GM21360 (cell line): ENCODE measurements at regions not wholly inside any gene's neighbourhood (a gene's known extent, or its start where the extent isn't known, plus 50 kb on each side); places are given as distances from the start of the nearest gene placed in this dataset.
"Not testable (repeated sequence)": the region's sequence is repeated elsewhere in the genome, so short reads cannot be mapped to it uniquely, and the experiment has no call there.

Experiments
- ATAC-seq: cut with Tn5 transposase; IDR thresholded peaks from one replicate; pipeline ENCODE4 v1.9.1; 2021; ENCODE audit warnings: mild to moderate bottlenecking, moderate library complexity; ENCODE audit not compliant: unreplicated experiment

DNA sequence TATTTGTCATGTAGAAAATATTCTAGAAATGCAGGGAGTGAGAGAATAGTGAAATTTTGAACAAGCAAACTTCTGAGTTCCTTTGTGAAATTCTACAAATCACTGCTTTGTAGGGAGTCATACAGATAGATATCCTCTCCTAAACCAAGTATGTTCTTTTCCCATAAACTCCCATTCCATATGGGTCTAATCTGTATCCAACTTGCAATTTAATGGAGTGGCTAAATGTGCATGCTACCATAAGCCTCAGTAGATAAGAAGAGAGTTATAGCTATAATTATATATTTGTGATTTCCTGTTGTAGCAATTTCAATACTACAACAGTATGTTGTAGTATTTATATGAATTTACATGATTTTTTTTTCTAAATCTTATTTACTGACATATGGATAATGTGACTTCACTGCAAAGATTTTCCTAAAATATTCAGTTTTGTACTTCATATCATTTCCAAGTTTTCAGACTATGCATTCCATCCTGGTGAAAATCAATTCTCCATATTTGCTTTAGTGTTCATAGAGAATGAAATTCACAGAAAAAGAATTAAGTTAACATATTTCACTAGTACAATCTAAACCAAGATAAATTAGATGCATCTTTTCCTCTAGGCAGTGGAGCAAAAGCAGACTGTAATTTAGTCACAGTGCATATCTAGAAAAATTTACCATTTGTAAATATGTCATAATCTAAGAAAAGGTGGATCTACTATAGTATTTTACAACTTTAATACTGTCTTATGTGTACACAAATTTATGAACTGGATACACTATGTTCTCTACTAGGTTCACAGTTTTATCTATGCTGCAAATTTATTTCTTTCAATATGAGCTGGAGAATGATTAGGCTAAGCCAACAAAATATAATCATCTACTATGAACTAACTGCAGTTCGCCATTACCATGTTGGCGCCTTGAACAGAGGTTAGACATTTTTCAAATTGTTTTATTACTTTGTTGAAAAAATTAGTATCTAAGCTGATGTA is 372.9 kb upstream of the NDST3 start:
- no peak for ATAC-seq

DNA sequence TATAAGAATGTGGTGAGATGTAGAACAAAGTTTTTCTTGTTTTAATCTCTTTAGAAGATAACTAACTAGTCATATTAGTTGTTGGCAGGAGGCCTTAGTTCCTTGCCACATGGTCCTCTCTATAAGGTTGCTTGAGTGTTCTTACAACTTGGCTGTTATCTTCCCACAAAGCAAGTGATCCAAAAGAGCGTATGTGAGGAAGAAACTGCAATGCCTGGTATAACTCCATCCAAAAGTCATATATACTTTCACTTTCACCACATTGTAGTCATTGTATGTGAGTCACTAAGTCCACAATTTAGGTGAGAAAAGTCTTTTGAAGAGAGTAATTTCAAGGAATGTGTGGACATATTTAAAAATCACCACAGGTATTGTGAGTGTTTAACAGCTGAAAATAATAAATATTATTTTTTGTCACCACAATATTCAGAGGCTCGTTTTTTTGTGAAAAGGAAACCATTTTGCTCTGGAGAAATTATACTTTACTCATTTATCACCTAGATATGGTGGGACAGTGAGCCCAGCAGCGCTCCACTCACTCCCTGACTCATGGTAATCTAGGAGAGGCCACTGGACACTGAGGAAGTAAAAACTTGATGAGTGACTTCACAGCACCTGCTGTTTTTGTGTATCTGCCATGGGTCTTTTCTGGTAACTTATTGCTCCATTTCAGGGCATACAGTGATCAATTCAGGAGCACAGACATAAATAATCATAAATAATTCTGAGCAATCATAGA is 369.4 kb upstream of the NDST3 start:
- ATAC-seq: no peak

DNA sequence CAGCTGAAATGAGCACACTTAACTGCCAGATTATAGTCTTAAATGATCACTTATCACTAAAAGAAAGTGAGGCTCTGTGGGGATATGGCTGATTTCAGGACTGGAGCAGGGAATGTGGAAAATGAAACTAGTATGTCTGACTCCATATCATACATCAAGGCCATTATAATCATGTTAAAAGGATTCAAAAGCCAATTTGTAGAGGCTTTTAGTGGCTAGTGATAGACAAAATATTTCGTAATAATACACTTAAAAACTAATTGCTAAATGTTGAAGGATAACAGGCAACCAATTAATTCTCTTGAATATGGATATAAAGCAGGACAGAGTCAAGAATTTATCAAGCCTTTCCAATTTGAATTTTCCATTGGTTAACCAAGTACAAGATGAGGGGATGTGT is 358.1 kb upstream of the NDST3 start:
- ATAC-seq: no peak

DNA sequence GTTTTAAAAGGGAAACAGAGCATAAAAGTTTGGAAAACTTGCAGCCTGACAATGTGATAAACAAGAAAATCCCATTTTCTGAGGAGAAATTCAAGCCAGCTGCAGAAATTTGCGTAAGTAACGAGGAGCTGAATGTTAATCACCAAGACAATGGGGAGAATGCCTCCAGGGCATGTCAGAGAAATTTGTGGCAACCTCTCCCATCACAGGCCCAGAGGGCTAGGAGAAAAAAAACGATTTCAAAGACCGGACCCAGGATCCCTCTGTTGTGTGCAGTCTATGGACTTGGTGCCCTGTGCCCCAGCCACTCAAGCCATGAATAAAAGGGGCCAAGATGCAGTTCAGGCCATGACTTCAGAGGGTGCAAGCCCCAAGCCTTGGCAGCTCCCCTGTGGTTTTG is 355.4 kb upstream of the NDST3 start:
- no peak for ATAC-seq

DNA sequence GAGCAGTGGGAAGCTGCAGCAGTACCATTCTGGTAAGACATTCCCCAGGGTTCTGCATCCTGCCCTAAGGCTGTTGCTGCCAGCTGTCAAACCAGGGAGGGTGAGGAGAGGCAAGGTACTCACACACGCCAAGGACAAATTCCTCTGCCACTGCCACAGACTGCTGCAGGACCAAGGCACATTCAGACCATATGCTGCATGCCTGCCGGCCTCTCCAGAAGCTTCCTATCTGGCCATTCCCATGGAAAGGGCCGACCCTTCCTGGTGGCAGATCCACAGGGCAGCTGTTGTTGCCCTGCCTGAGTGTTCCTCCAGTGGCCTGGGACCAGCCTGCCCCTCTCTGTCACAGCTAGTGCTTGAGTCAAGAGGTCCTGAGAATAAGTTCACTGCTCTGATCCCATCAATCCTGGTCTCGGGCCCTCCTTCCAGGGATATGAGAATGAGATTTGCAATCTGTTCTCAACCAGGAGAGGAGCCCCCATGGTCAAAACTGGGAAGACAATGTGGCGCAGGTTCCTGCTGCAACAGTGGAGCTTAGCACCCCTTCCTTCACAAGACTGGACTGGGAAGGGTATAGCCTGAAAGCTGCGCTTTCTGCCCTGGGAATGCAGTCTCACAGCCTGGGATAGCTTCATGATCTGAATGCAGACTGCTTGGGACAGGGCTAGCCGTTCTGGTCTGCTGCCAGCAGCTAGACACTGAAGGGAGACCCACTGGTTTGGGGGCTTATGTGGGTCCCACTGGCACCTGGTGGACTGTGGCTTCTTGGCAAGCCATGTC is 342.5 kb upstream of the NDST3 start:
- no peak for ATAC-seq

DNA sequence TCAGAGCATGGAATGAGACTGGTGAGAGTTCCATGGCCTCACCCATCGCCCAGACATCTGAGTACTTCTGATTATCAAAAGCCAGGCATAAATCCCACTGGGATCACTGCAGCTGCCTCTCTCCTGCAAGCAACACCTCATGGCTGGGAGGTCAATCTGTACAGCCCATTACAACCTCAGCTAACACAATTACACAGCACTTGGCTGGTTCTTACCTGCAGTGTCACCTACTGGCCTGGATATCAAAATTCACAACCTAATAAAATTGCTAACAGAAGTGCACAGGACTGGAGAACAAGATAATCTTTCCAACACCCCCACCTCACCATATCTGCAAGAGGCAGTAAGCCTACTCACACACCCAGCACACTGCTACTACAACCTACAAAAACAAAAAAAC is 341.7 kb upstream of the NDST3 start:
- no peak for ATAC-seq

DNA sequence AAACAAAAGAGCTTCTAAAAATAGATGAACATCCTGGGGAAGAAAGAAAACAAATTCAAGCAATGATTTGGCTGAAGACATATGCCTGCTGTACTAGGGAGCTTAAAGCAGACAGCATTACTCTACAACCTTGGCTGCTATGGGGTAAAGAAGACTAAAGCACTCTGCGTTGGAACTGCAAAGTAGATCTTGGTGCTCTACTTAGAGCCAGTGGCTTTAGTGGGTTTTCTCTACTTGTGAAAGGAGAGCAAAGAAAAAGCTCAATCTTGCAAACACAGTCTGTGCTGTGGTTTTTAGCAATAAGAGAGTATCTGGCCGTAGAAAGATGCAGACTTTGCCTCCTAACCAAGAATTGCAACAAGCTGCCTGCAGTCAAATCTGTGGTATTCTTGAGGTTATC is 334.7 kb upstream of the NDST3 start:
- no peak for ATAC-seq

DNA sequence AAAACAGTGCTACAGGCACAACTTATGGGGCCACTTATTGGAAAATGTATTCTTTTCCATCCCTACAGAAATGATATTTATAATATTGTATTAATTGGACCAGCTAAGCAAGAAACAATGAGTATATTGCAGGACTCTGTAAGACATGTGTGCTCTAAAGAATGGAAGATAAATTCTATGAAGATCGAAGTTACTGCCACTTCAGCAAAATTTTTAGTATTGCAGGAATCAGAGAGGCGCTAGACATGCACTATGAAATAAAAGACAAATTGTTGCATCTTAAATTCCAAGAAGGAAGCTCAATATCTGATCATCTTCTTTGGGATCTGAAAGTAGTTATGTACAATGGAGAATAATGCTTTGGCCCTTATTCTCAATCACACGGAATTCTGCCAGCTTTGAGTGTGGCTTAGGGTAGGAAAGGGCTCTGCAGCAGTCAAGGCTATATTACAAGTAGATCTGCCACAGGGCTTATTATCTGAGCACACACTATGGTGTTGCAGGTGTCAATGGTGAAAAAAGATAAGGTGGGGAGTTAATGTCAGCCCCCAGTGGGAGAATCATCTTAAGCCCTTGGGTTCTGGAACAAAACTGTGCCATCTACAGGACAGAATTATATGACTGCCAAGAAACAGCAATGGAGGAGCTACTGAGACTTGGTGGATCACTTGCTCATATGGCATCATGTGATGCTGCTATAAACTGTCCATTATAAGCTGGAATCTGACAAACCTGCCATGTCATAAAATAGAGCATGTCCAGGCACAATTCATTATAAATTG is 334.0 kb upstream of the NDST3 start:
- no peak for ATAC-seq

DNA sequence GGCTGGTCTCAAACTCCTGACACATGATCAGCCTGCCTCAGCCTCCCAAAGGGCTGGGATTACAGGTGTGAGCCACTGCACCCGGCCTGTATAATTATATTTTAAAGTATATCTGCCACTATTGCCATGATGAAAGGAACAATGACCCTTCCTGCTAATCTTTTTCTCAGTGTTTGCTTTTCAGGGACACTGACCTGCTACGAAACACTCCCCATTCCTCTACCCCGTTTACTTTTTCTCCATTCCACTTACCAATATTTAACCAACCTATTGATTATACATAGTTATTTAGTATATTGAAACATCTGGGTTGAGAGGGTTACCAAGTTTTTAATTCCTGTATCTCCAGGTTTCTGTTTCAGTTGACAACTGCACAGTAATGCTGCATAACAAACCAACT is 331.9 kb upstream of the NDST3 start:
- no peak for ATAC-seq

DNA sequence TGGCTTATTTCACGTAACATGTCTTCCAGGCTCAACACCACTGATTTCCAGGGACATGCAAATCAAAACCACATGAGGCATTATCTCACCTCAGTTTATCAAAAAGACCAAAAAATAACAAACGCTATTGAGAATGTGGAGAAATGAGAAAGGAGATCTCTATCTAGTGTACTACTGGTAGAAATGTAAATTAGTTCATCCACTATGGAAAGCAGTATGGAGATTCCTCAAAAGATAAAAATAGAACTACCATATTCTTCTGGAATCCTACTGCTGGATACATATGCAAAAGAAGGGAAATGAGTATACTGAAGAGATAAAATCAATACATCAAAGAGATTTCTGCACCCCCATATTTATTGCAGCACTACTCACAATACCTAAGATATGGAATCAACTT is 329.6 kb upstream of the NDST3 start:
- ATAC-seq: no peak

DNA sequence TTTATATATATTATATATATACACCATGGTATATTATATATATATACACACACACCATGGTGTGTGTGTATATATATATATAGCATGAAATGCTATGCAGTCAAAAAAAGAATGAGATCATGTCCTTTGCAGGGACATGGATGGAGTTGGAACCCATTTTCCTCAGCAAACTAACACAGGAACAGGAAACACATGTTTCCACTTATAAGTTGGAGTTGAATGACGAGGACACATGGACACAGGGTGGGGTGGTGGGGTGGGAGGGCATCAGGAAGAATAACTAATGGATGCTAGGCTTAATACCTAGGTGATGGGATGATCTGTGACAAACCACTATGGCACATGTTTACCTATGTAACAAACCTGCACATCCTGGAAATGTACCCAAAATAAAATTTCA is 293.6 kb upstream of the NDST3 start:
- ATAC-seq: no peak

DNA sequence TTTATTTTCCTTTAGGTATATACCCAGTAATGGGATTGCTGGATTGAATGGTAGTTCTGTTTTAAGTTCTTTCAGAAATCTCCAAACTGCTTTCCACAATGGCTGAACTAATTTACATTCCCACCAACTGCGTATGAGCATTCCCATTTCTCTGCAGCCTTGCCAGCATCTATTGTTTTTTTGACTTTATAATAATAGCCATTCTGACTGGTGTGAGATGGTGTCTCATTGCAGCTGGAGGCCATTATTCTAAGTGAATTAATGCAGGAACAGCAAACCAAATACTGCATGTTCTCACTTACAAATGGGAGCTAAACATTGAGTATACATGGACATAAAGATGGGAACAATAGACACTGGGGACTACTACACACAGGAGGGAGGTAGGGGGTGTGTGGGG is 288.9 kb upstream of the NDST3 start:
- ATAC-seq: not testable (repeated sequence)

DNA sequence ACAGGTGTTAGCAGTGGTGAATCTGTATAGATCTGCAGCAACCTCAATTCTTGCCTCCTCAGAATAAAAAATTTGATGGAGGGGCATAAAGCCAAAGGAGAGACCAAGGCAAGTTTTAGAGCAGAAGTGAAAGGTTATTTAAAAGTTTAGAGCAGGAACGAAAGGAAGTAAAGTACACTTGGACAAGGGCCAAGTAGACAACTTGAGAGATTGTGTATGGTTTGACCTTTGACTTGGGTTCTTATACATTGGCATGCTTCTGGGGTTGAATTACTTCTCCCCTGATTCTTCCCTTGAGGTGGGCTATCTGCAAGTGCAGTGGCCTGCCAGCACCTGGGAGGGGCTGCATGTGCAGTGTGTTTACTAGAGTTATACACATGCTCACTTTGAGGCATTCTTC is 278.8 kb upstream of the NDST3 start:
- ATAC-seq: no peak

DNA sequence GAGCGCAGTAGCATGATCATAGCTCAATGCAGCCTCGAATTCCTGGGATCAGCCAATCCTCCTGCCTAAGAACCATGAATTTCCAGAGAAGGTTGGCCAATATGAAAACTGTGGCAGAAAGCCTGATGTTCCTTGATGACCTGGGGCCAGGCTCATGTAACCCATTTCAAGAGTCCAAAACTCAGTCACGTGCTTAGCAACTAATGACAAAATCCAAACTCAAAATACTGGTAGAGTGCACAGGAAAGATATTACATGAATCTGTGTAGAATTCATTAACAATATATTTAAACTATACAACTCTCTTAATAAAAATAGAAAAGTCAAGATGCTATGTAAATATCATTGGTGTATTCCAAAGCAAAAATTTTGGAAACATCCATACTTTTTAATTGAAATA is 265.7 kb upstream of the NDST3 start:
- ATAC-seq: no peak

DNA sequence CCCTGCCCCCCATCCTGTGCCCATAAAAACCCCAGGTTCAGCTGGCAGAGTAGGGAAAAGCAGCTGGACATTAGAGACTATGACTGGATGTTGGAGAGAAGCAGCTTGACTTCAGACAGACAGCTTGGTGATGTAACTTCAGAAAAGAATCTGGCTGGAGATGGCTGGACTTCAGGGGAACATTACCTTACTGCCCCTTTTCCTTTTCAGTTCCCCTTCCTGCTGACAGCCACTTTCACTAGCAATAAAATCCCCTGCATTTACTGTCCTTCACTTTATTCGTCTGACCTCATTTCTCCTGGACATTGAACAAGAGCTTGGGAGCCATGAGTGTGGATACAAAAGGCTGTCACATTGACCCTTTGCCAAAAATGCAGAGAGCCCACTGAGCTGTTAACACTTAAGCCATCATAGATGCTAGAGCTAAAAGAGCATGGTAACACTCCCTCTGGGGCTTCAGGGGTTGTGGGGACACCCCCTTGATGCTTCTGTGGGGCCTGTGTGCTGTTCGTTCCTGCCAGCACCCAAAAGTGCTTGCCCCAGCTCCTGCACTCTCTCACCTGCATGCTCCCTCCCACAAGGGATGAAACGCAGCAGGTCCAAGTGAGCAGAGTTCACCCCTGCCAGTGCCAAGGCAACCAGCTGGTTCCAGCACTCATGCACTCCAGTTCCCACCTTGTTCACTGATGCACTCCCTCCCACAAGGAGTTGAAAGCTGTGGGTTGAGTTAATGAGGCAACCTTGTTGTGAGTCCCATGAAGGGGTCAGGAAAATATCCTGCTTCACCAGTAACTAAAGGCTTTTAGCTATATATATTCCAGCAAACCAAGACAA is 263.8 kb upstream of the NDST3 start:
- no peak for ATAC-seq

DNA sequence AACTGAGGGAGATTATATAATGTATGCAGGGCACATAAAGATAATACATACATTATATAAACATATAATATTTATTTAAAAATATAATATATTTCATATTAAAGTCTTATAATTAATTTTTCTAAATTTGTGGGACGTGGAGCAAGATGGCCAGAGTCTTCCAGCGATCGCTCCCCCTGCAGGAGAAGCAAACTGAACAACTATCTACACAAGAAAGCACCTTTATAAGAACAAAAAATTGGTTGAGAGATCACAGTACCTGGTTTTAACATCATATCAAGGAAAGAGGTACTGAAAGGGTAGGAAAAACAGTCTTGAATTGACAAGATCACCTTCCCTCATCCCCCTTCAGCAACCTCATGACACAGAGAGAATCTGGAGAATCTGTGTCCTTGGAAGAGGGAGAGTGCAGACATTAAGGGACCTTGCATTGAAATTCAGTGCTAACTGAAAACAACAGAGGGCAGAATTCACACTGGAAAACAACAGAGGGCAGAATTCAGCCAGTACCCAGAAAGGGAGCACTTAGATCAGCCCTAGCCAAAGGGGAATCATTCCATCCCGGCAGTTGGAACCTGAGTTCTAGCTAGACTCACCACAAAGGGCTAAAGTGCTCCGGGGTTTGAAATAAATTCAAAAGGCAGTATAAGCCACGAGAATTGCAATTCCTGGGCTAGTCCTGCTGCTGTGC is 262.5 kb upstream of the NDST3 start:
- no peak for ATAC-seq

DNA sequence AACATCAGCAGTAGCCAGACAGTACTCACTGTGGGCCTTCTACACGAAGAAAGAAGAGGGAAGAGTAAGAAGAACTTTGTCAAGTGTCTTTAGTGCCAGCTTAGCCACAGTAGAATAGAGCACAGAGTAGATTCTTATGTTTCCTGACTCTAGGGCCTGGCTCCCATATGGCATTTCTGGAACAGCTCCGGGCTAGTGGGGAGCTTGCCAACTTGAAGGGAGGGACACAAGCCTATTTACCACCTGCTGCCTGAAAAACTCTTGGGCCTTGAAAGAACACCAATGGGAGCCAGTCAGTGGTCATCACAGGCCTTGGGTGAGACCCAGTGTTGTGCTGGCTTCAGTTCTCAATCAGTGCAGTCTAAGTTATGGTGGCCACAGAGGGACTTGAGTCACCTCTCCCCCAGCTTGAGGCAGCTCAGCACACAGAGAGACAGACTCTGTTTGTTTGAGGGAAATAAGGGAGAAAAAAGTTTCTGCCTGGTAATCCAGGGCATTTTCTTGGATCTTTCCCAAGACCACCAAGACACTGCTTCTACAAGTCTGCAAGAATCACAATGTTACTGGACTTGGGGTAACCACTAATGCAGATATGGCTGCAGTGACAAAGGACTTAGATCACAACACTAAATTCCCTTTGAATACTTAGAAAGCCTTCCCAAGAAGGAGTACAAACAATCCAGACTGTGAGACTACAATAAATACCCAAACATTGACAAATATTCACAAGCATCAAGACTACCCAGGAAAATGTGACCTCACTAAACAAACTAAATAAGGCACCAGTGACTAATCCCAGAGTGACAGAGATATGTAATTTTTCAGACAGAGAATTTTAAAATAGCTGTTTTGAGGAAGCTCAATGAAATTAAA is 261.0 kb upstream of the NDST3 start:
- no peak for ATAC-seq

DNA sequence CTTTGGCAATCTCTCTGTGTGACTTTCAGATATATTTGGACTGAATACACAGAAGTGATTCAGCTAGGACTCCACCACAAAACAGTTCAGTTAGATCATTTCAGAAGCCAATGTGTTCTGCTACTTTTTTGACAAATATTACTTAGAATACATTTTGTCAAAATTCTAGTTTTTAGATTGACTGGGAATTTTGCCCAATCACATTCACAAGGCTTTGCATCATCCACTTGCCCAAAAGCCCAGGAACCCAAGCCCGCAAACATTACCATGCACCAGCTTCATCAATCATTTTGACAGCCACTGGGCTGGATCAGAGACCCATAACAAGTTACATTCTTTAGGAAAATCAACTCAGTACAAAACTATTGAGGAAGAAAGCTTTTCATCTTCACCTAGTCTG is 256.6 kb upstream of the NDST3 start:
- ATAC-seq: no peak
